Superior temporal gyrus (tissue), 1 donor: ENCODE measurements at regions not wholly inside any gene's neighbourhood (a gene's known extent, or its start where the extent isn't known, plus 50 kb on each side); places are given as distances from the start of the nearest gene placed in this dataset.

Experiments
- DNase-seq: peaks from one replicate; pipeline ENCODE4 v3.0.0-alpha.2; 2016; ENCODE audit errors: extremely low spot score

DNA sequence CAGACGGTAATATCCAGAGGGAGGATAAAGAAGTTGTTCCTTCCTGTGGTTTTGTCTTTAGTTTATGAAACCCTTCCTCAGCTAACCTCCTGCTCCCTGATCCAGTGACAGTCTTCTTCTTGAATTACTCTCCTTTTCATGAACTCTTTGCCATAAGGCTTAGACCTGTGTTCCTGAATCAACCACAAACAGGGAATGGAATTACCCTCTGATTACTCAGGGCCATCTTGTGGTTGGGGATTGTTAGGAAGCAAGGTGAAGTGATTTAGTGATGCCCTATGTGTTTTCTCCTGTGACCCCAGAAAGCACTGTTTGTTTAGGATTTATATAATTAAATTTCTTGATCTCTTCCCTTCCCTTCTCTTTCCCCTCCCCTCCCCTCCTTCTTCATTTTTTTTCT, 409.1 kb downstream of the TAF11L14 start:
- DNase-seq: no peak

DNA sequence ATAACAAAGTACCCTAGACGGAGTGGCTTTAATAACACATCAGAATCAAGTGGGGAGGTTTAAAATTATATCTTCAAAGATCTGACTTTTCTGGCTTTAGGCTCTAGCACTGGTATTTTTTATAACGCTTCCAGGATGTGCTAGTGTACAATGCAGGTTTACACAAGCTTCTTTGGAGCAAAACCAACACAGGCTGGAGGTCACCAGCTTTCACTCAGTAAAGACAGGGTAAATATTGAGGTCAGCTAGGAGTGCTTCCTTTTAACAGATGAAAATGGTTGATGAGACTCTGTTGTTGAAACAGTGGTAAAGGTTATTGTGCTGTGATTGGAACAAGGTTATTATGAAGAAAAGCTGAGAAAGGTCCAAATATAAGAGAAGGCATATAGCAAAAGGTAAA, 414.2 kb downstream of the TAF11L14 start:
- no peak for DNase-seq

DNA sequence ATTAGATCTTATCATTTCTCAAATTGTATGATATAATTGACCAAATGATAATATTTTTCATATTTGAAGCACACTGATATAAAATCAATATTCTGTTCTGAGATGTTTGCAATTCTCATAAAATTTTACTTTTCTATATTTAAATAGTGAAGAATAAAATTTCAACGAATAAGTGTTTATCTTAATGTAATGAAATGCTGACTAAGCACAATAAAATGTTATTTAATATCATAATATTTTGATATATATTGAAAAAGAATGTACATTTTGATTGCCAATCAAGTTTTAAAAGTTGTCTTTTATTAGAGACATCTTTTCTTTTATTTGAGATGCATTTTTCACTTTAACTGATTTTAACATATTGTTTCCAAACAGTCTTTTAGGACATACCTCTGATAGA, 416.1 kb downstream of the TAF11L14 start:
- no peak for DNase-seq

GRCh38 chr5:18050776-18051175, 416.5 kb downstream of the TAF11L14 start:
- no peak for DNase-seq

GRCh38 chr5:18051953-18052352, 417.7 kb downstream of the TAF11L14 start:
- no peak for DNase-seq

DNA sequence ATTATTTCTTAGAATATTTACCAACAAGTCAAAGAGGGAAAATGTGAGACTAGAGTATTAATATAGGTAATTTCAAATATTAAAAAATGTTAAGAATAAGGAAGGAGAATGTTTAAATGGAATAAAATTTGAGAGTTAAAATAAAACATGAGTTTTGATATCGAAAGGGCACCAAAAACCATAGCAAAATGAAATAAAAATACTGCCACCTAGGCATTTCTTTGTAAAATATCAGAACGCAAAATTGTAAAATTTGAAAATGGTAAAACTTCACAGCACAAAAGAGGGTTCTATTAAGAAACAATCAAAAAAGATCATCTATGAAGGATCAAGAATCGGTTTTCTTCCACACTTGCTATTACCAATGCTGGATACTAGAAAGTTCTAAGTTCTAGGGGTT, 418.3 kb downstream of the TAF11L14 start:
- DNase-seq: peak; percentile 29

- DNase-seq: no peak
Observed at GRCh38 chr5:18057725-18058124, 423.5 kb downstream of the TAF11L14 start.

- no peak for DNase-seq
Observed at GRCh38 chr5:18067615-18068014, 433.4 kb downstream of the TAF11L14 start.

- DNase-seq: no peak
Observed at GRCh38 chr5:18068826-18069225, 434.6 kb downstream of the TAF11L14 start.

- no peak for DNase-seq
Observed at GRCh38 chr5:18069790-18070189, 435.5 kb downstream of the TAF11L14 start.

DNA sequence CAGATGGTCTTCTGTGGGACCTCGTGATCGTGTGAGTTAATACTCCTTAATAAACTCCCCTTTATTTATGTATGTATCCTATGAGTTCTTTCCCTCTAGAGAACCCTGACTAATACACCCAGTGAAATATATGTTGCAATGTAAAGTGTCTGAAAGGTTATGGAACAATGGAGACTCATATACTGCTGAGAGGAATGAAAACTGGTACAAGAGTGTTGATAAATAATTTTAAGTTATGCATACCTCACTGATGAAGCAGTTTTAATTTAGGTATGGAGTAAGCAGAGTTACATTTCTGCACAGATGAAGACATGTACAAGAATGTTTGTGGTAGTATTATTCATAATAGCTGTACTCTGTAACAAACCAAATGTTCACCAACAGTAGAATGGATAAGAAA, 438.3 kb downstream of the TAF11L14 start:
- no peak for DNase-seq

GRCh38 chr5:18074961-18075360, 440.7 kb downstream of the TAF11L14 start:
- no peak for DNase-seq

- no peak for DNase-seq
Observed at GRCh38 chr5:18078157-18078556, 443.9 kb downstream of the TAF11L14 start.

DNA sequence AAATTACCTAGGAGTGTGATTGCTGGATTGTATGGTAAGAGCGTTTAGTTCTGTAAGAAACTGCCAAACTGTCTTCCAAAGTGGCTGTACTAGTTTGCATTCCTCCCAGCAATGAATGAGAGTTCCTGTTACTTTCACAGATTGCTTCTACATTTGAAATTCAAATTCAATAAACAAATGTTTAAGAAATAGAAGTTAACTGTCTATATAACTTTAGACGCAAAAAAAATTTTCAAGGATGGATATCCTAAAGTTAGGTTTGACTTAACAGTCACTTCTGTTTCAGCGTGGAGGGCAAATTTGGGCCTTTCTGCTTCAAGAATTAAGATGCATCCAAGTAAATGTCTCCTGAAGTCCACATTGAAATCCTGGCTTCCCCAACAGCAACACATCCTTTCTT, 445.6 kb downstream of the TAF11L14 start:
- no peak for DNase-seq

DNA sequence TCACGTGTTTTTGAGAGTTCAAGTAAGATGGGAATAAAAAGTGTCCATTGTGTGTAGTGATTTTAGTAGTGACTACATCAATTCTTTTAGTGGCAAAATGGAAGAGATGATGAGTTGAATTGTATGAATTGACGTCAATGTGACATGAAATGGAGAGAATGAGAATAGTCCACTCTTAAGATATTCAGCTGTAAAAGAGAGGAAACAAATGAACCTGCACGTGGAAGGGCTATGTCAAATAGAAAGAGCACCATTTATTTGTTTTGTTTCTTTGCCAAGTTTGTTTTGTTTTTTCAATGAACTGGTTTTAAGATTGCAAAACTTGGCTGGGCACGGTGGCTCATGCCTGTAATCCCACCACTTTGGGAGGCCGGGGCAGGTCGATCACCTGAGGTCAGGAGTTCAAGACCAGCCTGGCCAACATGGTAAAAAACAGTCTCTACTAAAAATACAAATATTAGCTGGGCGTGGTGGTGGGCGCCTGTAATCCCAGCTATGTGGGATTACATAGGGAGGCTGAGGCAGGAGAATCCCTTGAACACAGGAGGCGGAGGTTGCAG, 453.8 kb downstream of the TAF11L14 start:
- DNase-seq: no peak

DNA sequence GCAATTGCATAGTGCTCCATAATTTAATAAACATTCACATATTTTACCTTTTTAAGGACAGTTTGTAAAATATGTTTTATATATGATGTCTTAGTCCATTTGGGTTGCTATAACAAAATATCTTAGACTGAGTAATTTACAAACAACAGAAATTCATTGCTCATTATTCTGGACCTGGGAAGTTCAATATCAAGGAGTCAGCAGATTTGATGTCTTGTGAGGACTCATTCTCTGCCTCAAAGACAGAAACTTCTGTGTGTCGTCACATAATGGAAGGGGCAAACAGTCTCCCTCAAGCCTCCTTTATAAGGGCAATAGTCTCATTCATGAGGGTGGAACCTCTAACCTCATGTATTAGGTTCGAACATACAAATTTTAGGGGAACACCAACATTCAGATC, 455.9 kb downstream of the TAF11L14 start:
- DNase-seq: no peak

- DNase-seq: no peak
Observed at GRCh38 chr5:18091142-18091541, 456.9 kb downstream of the TAF11L14 start.

- no peak for DNase-seq
Observed at GRCh38 chr5:18091758-18092157, 457.5 kb downstream of the TAF11L14 start.

DNA sequence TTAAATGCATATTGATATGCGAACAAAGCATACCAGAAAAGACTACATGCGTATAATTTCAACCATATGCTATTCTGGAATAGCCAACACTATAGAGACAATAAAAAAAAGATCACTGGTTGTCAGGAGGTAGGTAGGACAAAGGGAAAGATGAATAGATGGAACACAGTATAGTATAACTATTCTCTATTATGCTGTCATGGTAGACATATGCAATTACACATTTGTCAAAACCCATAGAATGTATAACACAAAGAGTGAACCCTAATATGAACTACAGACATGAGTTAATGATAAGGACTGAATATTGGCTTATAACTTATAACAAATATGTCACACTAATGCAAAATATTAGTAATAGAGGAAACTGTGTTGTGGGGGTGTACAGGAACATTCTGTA, 460.8 kb downstream of the TAF11L14 start:
- no peak for DNase-seq

GRCh38 chr5:18097817-18098216, 463.6 kb downstream of the TAF11L14 start:
- no peak for DNase-seq

DNA sequence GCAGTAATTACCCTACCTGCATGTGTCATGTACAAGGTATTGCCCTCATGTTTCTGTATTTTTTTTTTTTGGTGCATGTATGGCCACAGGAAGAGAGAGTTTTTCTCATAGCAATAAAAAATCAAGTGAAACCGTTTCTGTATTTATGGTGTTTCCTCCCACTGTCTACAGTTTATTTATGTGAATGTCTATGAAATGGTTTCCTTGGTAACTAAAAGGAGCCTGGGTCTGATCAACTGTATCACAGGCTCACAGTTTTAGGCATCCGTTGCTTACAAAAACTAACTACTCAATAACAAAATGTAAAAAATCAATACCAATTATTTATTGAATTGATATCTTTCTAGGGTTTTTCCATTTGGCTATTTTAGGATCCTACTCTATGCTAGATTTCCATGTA, 464.4 kb downstream of the TAF11L14 start:
- DNase-seq: peak; percentile 38

DNA sequence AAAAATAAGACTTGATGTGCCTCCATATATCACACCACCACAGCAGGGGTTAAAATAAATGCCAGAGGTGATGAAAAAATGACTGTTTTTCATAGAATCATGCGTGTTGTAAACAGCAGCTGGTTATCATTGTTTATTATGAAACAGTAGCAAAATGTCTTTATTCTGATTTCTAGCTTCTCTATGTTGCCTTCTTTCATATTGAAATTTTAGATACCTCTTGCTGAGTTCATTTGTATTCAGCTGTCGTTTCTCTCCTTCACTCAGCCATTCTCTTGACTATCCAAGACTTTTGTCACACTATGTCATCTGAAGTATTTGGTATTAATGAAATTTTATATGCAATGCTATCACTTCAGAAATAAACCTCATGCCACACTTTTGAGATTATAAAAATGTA, 465.0 kb downstream of the TAF11L14 start:
- no peak for DNase-seq

GRCh38 chr5:18101532-18101931, 467.3 kb downstream of the TAF11L14 start:
- DNase-seq: no peak

- DNase-seq: no peak
Observed at GRCh38 chr5:18102733-18103132, 468.5 kb downstream of the TAF11L14 start.

DNA sequence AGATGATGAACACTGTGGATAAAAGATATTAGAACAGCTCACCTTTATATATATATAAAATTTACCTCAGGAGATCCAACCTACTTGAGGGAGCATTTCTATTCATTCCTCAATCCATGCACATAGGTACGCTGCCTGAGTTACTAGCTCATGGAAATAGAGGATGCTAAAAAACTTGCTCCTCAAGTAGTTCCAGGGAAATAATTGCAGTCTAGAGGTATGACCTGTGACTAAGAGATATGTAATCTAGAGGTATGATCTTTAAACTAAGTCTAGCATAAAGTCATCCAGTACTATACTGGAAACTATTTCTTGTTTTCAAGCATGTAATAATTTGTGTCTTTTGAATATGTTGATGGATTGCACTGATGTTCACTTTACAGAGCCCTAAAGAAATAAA, 471.2 kb downstream of the TAF11L14 start:
- DNase-seq: no peak
